HG02981 (cell line): ENCODE measurements at regions not wholly inside any gene's neighbourhood (a gene's known extent, or its start where the extent isn't known, plus 50 kb on each side); places are given as distances from the start of the nearest gene placed in this dataset.

Experiments
- ATAC-seq: cut with Tn5 transposase; IDR thresholded peaks from one replicate; pipeline ENCODE4 v1.9.1; 2021; ENCODE audit warnings: mild to moderate bottlenecking, moderate library complexity; ENCODE audit not compliant: unreplicated experiment

DNA sequence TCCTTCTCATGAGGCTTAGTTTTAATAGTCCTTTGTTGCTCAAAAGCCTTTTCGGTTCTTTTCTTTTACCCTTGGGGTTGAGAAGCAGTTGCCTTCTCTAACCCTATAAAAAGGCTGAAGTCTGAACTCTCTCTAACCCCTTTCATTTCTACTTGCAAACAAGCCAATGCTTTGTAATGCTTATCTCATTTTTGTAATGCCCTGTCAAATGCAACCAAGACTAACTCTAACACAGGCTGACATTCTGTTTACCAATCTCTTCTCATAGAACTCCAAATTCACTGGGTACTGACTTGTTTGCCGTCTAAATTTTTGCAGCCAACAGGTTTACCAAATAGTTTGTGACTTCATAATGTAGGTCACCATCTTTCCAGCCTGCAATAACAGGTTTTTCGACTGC, 233.9 kb upstream of the SNX7 start:
- no peak for ATAC-seq

DNA sequence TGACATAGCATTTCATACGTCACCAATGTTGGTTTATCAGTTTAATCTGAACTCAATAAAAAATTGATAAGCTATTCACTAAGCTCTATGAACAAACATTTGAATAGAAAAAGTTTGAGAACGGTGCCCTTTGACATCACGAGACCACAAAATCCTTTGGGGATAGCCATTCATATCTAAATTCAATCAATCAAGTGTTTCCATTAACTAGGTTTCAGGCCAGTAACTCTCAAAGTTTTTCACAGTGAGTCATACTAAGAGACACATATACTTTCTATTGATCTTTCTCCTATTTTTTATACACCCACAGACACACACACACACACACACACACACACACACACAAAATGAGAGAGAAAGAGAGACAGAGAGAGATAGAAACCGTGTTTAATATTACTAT, 235.4 kb upstream of the SNX7 start:
- no peak for ATAC-seq

DNA sequence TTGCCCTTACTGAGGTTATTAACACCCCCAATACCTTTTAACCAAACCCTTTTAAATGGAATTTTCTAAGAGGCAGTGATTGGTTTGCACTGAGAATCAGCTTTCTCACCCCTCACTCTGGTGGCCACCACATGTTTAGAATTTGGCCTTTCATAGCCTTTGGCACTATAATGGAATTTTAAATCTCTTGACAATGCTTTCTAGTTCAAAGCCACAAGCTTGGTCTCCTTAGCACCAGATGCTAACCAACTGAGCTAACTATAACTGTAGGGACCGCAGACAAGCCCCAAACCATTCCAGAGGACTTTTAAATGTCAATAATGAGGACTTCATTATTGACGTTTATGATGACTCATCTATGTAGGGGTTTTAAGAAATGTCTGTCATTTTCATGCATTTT, 238.7 kb upstream of the SNX7 start:
- ATAC-seq: no peak

DNA sequence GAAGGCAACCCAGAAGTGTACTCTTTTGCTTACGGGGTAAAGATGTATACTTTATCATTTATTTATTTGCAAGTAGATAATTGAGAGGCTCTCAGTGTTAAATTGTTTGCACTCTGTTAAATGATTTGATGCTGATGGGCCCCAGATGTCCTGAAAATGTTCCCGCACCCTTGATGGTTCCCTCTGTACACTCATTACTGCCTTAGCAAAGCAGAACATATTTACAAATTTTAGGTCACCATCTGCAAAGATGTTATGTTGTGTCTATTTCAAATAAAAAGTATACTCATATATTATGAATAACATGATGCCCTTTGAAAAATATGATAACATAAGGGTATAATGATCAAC, 240.5 kb upstream of the SNX7 start:
- no peak for ATAC-seq

DNA sequence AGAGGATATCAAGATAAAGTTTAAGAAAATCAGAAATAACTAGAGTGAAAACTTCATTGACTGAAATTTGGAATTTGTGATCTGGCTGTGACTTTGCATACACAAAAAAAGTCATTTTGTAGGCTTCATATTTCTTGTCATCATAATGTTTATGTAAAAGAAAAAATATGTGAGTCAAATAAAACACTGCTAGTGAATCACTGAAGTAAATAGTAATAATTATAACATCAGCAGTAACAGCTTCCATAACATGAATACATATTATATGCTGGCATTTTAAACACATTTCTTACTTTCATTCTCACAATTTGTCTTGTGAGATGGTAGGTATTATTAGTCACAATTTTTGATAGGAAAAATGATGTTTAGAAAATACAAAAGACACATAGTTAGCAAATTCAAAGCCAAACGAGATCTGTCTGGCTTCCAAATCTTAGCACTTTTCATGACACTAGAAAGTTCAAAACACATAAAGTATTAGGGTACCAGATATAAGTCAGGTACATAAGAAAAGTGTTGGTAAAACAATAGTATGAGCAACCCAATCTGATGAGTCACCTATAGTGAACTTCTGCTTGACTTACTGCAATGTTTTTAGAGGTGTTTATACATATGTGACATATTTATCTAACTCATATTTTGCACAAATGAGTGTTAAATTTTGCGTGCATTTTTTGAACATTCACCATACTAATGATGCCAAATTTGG, 241.0 kb upstream of the SNX7 start:
- no peak for ATAC-seq

DNA sequence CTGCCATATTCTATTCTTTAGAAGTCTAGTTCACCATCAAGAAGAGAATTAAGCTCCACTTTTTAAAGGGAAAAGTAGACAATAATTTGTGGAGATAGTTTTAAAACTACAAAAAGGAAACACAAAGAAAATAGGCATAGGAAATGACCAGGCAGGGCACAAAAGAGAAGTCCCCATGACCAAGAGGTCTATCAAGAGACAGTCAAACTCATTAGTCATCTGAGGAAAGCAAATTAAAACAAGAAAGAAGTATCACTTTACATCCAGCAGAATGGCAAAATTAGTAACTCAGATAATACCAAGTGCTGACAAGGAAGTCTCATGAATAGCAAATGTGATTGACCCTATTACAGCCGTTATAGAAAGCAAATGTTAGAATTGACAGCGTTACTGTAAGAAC, 243.7 kb upstream of the SNX7 start:
- ATAC-seq: no peak

DNA sequence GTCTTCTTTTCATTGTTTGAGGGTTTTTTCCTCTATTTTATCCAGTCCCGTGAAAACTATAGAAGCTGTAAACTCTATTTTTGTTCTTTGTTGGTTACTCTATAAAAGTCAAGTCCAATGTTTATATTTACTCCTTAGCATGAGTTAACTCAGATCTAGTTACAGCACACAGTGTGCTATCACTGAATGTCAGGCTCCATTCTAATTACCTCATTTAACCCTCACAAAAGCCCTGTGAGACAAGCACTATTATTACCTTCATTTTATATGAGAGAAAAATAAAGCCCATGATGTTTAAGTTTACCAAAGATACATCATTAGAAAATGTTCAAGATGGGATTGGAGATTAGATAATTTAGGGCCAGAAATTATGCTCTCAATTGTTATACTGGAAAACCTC, 251.4 kb upstream of the SNX7 start:
- no peak for ATAC-seq

DNA sequence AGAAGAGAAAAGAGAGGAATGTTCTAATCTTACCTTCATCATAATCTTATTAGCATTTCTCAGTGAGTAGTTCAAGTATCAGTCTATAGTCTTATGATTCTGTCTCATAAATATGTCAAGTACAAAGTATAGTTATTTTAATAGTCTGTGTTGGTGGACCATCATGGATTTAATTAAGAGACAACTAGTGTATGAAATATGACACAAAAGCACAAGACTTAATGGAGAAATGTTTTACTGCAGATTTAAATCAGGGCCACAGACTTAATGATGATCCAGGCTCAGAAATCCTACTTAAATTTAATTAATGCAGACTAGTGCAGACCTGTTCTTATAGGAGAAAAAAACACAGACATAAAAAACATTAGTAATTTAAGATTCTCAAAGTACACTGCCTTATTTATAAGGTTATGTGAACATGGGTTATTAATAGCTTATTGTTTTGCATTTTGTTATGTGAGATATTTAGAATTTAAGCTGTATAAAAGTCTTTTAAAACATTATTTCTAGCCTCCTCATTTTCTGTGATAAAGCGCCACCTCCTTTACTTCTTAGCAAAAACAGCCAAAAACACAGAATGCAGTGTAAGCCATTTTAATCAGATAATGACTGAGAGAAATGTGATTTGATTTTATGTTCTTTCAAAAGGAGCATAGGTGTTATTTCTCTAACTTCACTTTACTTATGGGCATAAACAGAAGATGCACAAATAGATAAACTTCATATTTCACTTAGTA, 255.0 kb upstream of the SNX7 start:
- no peak for ATAC-seq

DNA sequence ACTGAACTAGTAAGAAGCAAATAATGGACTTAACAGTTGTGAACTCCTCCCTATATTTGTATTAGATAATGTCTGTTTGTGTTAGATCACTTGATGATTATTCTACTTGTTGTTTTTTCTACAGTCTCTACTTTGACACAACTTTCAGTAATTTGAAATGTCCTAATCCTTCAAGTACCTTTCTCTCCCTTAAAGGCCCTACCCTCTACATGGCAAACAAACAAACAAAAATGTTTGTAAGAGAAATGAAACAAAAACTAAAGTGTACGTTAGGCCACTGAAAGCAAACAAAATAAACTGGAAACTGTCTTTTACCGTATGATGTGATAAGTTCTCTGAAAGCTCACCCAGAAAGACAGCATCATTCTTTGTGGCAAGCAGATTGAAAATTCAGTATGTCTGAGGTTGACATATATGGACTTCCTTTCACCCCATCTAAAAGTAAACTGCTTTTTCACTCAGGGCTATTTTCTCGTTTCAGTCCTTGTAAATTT, 255.9 kb upstream of the SNX7 start:
- no peak for ATAC-seq

DNA sequence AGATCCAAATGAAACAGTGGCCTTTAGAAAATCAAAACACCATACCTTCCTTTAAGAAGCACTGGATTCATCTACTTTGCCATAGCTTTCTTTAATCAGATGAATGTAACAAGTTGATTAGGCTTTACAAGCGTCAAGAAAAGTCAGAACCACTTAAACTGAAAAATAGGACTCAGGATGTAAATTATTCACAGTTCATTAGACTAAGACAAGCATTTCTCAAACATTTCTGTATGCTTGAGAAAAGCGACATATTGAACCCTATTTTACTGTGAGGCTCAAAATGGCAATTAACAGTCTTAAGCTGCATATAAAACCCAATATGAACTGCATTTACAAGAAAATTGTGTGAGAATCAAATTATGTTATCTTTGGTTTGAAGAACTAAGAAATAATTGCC, 256.7 kb upstream of the SNX7 start:
- ATAC-seq: no peak

DNA sequence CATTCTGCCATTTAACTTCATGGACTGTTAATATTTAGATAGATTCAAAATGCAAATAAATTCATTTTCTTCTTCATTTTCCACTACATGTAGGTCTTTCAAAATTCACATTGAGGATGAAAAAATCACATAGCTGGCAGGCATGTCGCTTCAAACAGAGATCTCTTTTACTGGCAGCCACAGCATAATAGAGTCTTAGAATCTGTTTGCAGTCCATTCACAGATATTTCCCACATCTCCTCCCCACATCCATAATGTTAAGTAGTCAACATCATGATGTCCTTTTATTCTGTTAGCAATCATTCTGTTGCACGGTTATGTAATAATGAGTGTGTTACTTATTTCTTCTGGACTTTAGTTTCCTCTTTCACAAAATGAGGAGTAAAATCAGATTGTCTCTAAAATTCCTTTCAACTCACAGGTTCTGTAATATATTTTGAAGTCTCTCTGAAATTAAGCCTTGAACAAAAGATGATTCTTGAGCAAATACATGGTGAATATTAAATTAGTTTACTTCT, 257.5 kb upstream of the SNX7 start:
- ATAC-seq: no peak

DNA sequence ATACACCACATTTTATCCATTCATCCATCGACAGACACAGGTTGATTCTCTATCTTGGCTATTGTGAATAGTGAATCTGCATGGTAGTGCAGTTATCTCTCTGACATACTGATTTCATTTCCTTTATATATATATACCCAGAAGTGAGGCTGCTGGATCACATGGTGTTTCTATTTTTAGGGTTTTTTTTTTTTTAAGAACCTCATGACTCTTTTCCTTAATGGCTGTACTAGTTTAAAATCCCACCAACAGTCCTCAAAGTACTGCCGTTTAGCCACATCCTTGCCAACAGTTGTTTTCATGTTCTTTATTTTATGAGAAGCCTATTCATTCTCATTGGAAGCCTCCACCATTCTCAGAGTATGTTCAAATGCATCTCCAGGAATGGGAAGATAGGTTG, 258.7 kb upstream of the SNX7 start:
- no peak for ATAC-seq

DNA sequence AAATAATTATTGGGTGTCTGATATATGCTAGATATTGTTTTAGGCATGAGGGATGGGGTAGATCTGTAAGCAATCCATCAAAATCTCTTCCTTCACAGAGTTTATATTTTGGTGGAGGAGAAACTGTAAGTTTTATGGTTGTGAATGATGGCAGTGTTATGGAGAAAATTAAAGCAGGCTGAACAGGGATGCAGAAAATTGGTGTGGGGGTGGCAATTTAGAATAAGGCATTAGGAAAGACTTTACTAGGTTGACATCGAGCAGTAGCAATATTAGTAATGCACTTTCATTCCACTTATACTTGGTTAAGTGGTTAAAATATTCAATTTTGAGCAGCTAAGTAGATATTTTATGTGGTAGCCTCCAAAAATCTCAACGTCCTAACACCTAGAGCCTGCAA, 261.1 kb upstream of the SNX7 start:
- no peak for ATAC-seq

DNA sequence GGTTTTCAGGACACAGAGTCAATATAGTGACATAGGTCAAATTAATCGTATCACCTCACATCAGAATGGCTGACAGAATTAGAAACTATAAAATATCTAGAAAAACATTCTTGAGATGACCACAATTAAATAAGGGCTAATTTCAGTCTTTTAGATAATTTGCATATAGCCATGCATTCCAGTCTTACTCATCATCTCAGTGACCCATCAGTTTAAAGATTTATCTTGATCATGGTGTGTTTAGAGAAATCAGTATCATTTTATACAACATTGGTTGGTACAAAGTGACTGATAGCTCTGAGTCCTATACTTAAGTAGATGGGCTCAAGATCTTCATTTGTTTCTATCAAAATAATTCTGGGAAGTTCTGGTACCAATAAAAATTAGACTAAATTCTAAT, 262.3 kb upstream of the SNX7 start:
- no peak for ATAC-seq

DNA sequence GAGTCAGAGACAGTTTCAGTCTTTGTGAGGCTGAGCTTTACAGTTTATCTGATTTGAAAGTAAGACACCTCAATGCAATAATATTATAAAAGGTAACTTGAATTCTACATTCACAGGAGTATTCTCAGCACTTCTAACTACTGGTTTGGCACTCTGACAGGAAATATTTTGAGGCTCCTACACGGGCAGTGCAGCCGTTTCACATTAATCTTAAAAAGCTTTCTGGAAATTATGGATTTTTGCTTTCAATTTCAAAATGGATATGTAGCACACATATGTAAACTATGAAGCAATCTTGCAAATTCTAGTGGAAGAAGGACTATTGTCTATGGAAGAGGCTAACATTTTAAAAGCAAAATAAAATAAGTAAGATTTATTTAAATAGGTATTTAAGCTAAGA, 262.9 kb upstream of the SNX7 start:
- no peak for ATAC-seq

DNA sequence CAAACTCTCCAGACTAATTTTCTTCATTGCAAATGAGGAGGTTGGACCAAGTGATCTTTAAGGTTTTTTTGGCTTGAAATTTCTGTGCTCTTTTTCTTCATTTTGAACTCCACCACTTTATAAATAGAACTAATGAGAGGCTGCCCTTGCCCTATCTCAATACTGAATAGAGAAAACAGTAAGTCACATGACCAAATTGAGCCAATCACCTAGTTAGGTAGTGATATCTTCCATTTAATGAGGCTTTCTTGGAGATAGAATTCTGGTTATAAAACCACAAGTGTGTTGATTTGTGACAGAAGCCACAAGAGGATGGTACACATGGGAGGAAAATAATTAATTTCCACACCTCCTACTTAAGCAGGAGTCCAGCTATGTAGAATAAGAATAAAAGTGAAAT, 263.4 kb upstream of the SNX7 start:
- ATAC-seq: no peak

DNA sequence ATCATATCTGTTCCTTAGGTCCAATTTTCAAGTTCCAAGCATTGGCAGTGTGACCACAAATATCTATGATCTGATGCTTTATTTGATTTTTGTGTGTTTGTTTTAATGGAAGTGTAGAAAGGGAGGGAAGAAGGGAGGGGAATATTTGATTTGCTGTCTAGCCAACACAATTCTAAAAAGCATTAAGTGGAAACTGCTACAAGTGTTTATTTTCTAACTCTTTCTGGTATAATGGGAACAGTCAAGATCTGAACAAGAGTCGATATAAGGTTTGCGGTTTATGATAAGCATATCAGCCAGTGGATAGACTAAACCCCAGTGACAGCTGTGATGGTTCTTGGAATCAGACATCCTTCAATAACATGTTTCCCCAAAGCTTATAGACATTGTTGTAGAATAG, 267.8 kb upstream of the SNX7 start:
- no peak for ATAC-seq

DNA sequence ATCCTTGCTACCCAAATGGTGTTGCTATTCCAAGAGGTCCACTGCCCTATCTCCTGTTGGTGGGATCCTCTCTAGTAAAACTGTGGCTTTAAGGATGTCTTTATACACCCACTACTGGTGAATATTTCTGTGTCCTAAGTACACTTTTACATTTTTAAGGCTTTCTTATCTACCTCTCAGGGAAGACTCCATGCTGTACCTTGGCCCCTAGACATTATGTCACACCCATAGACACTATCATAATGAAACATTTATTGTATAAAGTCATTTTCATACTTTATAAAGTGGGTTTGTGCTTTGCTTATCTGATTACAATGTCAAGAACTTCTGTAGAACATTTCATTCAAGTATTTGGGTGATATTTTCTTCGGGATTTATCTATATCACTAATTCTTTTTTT, 270.3 kb upstream of the SNX7 start:
- ATAC-seq: no peak

DNA sequence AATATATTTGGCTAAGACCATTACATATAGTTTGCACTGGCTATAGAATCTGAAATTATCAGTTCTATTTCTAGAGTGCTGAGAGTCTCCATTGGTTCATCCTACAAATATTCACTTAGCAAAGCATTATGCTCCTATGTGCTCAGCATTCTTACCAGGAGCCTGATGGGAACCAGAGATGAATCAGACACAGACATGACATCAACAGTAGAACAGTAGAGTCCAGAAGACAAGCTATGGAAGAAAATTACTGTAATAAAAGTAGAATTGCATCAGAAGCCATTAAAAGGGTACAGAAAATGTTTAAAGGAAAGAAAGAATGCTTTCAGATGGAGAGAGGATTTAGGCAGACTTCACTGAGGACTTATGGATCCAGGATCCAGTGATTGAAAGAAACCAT, 271.7 kb upstream of the SNX7 start:
- ATAC-seq: no peak

DNA sequence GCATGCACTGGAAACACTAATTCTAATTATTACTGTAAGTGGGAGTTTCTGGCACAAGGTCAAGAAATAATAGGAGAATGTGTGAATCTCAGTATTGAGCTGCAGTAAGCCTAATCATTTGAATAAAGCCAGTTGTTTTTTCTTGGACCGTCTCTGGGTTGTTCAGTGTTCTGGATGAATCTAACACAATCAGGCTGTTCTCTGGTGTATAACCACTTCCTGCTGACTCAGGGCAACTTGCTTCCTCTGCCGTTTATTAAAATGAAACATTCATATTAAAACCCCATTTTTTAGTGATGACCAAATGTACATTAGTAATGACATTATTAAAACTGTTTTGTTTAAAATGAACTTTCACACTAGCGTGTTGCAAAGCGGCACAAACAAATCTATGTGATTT, 273.1 kb upstream of the SNX7 start:
- peak; percentile 66 for ATAC-seq

DNA sequence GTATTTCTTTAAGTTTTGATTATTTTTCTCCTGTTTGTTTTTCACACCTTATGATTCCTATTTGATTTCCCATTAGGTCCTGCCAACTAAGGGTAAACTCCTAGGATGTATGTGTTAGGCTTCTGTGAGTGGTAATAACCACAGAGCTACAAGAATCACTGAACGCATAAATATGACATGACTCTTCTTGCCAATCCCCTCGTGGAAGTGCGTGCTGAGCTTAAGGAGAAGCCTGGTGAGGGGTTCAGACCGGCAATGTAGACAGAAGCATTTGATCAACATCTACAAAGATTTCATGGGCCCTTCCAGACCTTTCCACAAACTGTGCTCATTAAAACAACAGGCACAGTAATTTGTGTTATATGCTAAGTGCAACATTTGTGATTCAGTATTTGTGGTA, 273.8 kb upstream of the SNX7 start:
- ATAC-seq: no peak

DNA sequence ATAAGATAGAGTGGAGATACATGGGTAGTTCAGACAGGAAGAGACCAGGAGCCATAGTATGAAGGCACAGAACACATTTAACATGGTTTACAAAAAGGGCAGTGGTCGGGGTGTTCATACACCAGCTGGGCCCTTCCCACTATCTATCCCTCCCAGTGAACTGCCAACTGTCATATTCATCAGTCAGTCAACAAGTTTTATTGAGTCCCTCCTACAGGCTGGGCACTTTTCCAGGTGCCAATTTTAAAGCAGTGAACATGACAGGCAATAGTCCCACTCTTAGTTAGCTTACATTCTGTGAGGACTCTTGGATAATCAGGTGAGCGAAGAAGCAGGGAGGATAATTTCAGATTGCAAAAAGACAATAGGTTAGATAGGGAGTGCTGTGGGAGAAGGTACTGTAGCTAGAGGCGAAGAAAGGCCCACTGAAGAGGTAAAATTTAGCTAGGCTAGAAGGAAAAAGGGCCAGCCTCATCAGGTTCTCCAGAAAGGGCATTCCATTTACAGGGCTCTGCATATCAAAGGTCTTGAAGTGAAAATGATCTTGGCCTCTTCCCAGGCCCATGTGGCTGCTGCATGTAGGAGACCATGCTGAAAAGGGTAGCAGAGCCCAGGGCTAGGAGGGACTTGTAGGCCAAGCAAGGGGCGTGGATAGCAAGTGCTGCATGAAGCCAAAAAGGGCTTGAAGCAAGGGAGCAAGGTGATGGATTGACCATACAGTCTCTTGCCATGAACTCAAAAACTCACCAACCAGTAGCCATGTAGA, 274.7 kb upstream of the SNX7 start:
- ATAC-seq: no peak
